ENCODE measurements at regions not wholly inside any gene's neighbourhood (a gene's known extent, or its start where the extent isn't known, plus 50 kb on each side); places are given as distances from the start of the nearest gene placed in this dataset.

GRCh38 chr10:21432266-21432665 is 93.2 kb downstream of the SKIDA1 start:
- H3K27ac Mint-ChIP-seq (ENCODE audit: unreplicated experiment), result no peak overlapping the region
- no peak overlapping the region for H3K4me3 Mint-ChIP-seq (ENCODE audit: low read depth, unreplicated experiment)
- no peaks in the 10 kb centered on the region for H3K36me3 Mint-ChIP-seq (ENCODE audit: insufficient read depth, unreplicated experiment)
- BruUV-seq (replicated peaks), result no TSS peak
- H3K9me3 Mint-ChIP-seq (ENCODE audit: low read depth, unreplicated experiment), result no peaks in the 10 kb centered on the region
- H3K4me1 Mint-ChIP-seq (ENCODE audit: low read depth, unreplicated experiment), result no peaks in the 10 kb centered on the region
- TF ChIP-seq, protein P1, sequence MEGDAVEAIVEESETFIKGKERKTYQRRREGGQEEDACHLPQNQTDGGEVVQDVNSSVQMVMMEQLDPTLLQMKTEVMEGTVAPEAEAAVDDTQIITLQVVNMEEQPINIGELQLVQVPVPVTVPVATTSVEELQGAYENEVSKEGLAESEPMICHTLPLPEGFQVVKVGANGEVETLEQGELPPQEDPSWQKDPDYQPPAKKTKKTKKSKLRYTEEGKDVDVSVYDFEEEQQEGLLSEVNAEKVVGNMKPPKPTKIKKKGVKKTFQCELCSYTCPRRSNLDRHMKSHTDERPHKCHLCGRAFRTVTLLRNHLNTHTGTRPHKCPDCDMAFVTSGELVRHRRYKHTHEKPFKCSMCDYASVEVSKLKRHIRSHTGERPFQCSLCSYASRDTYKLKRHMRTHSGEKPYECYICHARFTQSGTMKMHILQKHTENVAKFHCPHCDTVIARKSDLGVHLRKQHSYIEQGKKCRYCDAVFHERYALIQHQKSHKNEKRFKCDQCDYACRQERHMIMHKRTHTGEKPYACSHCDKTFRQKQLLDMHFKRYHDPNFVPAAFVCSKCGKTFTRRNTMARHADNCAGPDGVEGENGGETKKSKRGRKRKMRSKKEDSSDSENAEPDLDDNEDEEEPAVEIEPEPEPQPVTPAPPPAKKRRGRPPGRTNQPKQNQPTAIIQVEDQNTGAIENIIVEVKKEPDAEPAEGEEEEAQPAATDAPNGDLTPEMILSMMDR (IDR thresholded peaks at IDR 0.05; ENCODE audit: unreplicated experiment), result no peak
- intact Hi-C loops (cut with micrococcal nuclease; ENCODE audit: unreplicated experiment), result no loop called here
- CTCF ChIA-PET, result no interaction called here
- no peak for DNase-seq
- H3K27me3 Mint-ChIP-seq (ENCODE audit: unreplicated experiment), result peaks cover 10% of the 10 kb centered on the region

GRCh38 chr10:21431799-21432198 is 93.7 kb downstream of the SKIDA1 start:
- DNase-seq, result no peak
- Mint-ChIP-seq H3K4me1 (ENCODE audit: low read depth, unreplicated experiment) (no peaks in the 10 kb centered on the region), H3K27ac (ENCODE audit: unreplicated experiment) (no peak overlapping the region), H3K27me3 (ENCODE audit: unreplicated experiment) (peaks cover 11% of the 10 kb centered on the region), H3K9me3 (ENCODE audit: low read depth, unreplicated experiment) (no peaks in the 10 kb centered on the region), H3K36me3 (ENCODE audit: insufficient read depth, unreplicated experiment) (no peaks in the 10 kb centered on the region), H3K4me3 (ENCODE audit: low read depth, unreplicated experiment) (no peak overlapping the region)
- no TSS peak for BruUV-seq (replicated peaks)
- intact Hi-C loops (cut with micrococcal nuclease; ENCODE audit: unreplicated experiment), result no loop called here
- TF ChIP-seq, protein P1 (IDR thresholded peaks at IDR 0.05; ENCODE audit: unreplicated experiment), result no peak
- CTCF ChIA-PET, result no interaction called here

DNA sequence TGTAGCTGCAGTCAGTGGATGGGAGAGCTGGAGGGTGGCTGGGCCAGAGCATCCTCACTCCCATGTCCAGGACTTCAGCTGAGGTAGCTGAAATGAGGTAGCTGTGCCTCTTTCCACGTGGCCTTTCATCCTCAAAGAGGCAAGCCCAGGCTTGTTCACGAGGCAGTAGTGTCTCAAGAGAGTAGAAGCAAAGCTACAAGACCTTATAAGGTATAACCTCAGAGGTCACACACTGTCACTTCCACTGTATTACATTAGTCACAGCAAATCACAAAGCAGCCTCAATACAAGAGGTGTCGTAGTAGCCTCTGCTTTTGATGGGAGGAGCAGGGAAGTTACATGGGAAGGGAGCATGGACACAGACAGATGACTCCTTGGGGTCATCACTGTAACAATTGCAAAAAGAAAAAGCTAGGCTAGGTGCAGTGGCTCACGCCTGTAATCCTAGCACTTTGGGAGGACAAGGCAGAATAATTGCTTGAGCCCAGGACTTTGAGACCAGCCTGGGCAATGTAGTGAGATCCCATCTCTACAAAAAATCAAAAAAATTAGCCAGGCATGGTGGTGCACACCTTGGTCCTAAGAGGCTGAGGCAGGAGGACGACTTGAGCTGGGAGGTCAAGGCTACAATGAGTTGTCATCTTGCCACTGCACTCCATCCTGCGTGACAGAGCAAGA is 97.5 kb downstream of the SKIDA1 start:
- no peak for DNase-seq
- peaks cover 11% of the 10 kb centered on the region for H3K27me3 Mint-ChIP-seq (ENCODE audit: unreplicated experiment)
- BruUV-seq (replicated peaks), result no TSS peak

GRCh38 chr10:21424459-21424861 is 101.0 kb downstream of the SKIDA1 start:
- H3K4me1 Mint-ChIP-seq (ENCODE audit: low read depth, unreplicated experiment), result no peaks in the 10 kb centered on the region
- H3K4me3 Mint-ChIP-seq (ENCODE audit: low read depth, unreplicated experiment), result no peak overlapping the region
- H3K27me3 Mint-ChIP-seq (ENCODE audit: unreplicated experiment), result peaks cover 11% of the 10 kb centered on the region
- intact Hi-C loops (cut with micrococcal nuclease; ENCODE audit: unreplicated experiment), result no loop called here
- no peaks in the 10 kb centered on the region for H3K36me3 Mint-ChIP-seq (ENCODE audit: insufficient read depth, unreplicated experiment)
- H3K9me3 Mint-ChIP-seq (ENCODE audit: low read depth, unreplicated experiment), result no peaks in the 10 kb centered on the region
- TF ChIP-seq, protein P1 (IDR thresholded peaks at IDR 0.05; ENCODE audit: unreplicated experiment), result no peak
- no peak for DNase-seq
- CTCF ChIA-PET, result no interaction called here
- no TSS peak for BruUV-seq (replicated peaks)
- H3K27ac Mint-ChIP-seq (ENCODE audit: unreplicated experiment), result no peak overlapping the region

More for the DNA sequence above, 97.5 kb downstream of the SKIDA1 start:
- Mint-ChIP-seq H3K4me3 (ENCODE audit: low read depth, unreplicated experiment) (no peak overlapping the region), H3K27ac (ENCODE audit: unreplicated experiment) (no peak overlapping the region), H3K4me1 (ENCODE audit: low read depth, unreplicated experiment) (no peaks in the 10 kb centered on the region), H3K36me3 (ENCODE audit: insufficient read depth, unreplicated experiment) (no peaks in the 10 kb centered on the region), H3K9me3 (ENCODE audit: low read depth, unreplicated experiment) (no peaks in the 10 kb centered on the region)
- intact Hi-C loops (cut with micrococcal nuclease; ENCODE audit: unreplicated experiment), result no loop called here
- TF ChIP-seq, protein P1 (IDR thresholded peaks at IDR 0.05; ENCODE audit: unreplicated experiment), result no peak
- CTCF ChIA-PET, result interaction anchor here (0.6 kb wide), 1 partner anchor 24 kb away, joined by 3 read pairs; no protein-coding TSS in a partner anchor
